ENCODE measurements at regions not wholly inside any gene's neighbourhood (a gene's known extent, or its start where the extent isn't known, plus 50 kb on each side); places are given as distances from the start of the nearest gene placed in this dataset.

DNA sequence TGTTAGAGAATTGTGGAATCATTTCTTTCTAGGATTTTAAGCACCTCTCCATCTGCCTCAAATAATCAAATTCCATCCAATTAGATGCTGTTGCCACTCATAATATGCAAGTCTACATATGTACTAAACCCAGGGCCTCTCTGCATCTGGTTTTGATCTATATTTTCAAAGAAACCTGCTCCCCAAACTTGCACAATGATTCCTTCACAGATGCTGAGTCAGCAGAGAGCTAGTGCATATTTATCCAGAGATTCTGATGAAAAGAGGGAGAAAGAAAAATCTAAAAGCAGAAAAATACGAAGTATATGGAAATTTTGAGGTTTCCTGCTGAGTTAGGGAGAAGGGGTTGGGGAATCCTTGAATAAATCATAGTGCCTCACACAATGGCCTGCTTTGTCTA is 235.1 kb upstream of the RBFOX1 start:
- H3K9me3 Mint-ChIP-seq = peaks cover 16% of the 10 kb centered on the region
- H3K27me3 Mint-ChIP-seq = no peaks in the 10 kb centered on the region
- no peaks in the 10 kb centered on the region for H3K36me3 Mint-ChIP-seq (ENCODE audit: low read depth)
- no peak overlapping the region for H3K4me3 Mint-ChIP-seq
- ATAC-seq (replicated peaks) = no peak
- no peak overlapping the region for H3K27ac Mint-ChIP-seq
- no peaks in the 10 kb centered on the region for H3K4me1 Mint-ChIP-seq

DNA sequence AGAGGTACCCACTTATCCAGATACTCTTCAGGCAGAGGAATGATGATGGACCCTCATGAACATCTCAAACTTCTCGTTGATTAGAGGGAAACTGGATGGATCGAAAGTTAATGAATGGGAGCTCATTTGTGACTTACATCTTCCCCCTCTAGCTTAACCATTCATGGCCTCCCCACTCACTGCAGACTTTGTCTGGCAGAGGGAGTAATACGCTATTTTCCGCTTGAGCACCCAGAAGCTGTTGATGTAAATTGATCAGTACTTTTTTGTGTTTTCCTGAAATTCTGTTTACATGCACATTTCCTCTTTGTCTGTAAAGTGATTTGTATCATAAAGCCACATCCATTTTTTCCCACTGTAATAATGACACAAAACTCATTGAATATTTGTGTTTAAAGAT is 239.1 kb upstream of the RBFOX1 start:
- ATAC-seq (replicated peaks) = no peak
- Mint-ChIP-seq H3K27me3 (no peaks in the 10 kb centered on the region), H3K9me3 (peaks cover 15% of the 10 kb centered on the region), H3K36me3 (ENCODE audit: low read depth) (no peaks in the 10 kb centered on the region), H3K4me3 (no peak overlapping the region), H3K27ac (no peak overlapping the region), H3K4me1 (no peaks in the 10 kb centered on the region)

DNA sequence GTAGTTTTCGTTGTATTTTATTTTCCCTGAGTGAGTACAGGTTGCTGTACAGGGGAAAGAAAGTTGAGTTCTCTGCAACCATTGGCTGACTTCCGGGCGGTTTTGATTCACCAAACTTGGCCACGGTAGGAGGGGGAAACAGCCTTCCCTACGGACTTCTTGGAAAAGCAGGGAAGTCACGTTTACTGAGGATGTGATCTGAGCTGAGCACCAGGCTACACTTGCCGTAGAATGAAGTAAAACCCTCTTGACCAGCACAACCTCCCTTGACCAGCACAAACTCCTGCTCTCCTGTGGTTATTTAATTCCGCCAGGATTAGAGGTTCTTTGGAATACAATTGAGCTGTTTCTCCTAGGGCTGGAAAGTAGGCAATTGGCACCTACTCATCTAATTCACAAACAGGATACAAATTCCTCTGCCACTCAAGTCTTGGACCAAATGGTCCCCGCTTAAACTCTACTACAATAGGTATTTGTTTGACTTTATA is 242.0 kb upstream of the RBFOX1 start:
- ATAC-seq (replicated peaks) = no peak
- Mint-ChIP-seq H3K36me3 (ENCODE audit: low read depth) (no peaks in the 10 kb centered on the region), H3K4me3 (no peak overlapping the region), H3K27ac (no peak overlapping the region), H3K4me1 (no peaks in the 10 kb centered on the region), H3K27me3 (no peaks in the 10 kb centered on the region), H3K9me3 (peaks cover 16% of the 10 kb centered on the region)

DNA sequence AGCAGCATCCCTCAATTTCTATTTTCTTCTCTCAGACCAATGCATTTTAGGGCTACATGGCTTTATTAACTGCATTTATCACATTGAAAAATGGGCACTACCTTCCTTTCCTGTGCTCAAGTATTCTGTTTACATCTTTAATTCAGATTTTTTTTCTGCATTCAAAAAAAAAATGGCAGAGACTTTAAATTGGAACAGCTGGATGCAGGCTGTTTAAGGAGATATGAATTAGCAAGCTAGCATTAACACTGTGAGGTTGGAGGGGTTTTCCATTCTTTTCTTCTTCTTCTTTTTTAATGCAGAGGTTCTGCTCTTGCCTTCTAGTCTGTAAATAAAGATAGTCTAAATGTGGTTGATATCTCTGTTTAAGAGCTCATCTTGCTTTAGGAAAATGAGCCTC is 242.9 kb upstream of the RBFOX1 start:
- H3K27ac Mint-ChIP-seq = no peak overlapping the region
- ATAC-seq (replicated peaks) = no peak
- no peaks in the 10 kb centered on the region for H3K4me1 Mint-ChIP-seq
- no peak overlapping the region for H3K4me3 Mint-ChIP-seq
- no peaks in the 10 kb centered on the region for H3K27me3 Mint-ChIP-seq
- peaks cover 18% of the 10 kb centered on the region for H3K9me3 Mint-ChIP-seq
- no peaks in the 10 kb centered on the region for H3K36me3 Mint-ChIP-seq (ENCODE audit: low read depth)

DNA sequence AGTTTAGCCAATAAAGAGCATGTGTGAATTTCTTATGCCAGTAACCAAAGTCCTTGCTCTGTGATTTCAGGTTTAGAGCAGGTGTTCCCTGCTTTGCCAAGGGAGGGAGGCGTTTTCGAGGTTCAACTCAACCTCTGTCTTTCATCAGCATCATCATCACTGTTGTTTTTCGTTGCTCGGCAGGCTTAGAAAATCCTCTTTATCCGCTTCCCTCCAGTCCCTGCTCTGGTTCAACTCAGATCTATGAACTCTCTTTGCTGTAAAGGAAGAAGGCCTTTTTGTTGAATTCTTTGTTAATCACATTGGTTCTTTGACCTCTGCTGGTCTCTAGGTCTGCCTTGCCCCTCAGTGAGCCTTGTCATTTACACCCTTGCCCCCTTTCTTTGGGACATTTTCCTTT is 243.9 kb upstream of the RBFOX1 start:
- Mint-ChIP-seq H3K36me3 (ENCODE audit: low read depth) (no peaks in the 10 kb centered on the region), H3K9me3 (peaks cover 19% of the 10 kb centered on the region), H3K27ac (no peak overlapping the region), H3K4me3 (no peak overlapping the region), H3K27me3 (no peaks in the 10 kb centered on the region), H3K4me1 (no peaks in the 10 kb centered on the region)
- ATAC-seq (replicated peaks) = no peak

DNA sequence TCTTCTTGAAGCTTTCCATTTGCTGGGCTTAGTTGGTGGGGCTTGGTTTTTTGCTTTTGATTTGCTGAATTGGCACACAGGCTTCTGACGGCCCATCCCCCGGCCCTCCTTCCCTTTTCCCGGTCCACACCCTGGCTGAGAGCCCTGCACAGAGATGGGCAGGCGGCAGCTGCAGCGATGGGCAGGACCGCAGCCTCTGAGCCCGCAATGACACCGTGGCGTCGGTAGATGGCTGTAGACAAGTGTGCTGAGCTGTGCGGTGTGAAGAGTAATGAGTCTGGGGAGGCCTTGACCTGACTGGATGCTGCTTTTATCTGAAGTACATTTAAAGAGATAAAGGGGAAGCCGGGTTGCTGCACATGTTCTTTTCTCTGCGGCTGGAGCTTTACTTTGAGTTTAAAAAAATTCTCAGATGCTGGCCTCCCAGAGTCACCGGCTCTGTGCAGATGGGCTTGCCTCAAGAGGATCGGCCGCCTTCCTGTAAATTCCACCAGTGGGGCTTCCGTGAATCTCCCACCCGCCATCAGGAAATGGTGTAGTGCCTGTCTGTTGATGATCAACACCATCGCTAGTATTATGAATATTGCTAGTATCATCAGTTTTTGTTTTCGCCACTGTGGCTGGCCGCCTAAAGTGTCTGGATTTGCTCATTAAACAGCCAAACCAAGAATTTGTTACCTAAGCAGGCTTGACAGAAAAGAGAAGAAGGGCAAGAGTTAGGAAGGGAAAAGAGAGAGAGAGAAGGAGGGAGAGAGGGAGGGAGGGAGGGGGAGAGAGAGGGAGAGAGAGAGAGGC is 245.6 kb upstream of the RBFOX1 start:
- peaks cover 17% of the 10 kb centered on the region for H3K9me3 Mint-ChIP-seq
- no peaks in the 10 kb centered on the region for H3K4me1 Mint-ChIP-seq
- ATAC-seq (replicated peaks) = no peak
- H3K27ac Mint-ChIP-seq = no peak overlapping the region
- no peaks in the 10 kb centered on the region for H3K27me3 Mint-ChIP-seq
- no peak overlapping the region for H3K4me3 Mint-ChIP-seq
- no peaks in the 10 kb centered on the region for H3K36me3 Mint-ChIP-seq (ENCODE audit: low read depth)

DNA sequence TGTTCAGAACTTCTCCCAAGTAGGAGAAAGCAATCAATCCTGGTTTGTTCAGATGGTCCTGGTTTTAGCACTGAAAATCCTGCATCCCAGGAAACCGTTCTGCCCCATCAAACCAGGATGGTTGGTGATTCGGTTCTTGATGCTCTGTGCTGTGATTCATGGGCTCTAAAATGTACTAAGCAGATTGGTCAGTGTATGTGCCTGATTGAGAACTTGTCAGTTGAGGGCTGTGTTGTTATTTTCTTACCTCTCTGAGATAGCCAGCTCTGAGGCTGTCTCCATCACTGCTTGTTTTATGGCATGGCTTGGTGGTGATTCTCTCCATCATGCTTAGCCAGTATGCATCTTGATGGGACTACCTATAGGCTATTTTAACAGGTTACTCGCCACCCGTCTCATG is 246.9 kb upstream of the RBFOX1 start:
- Mint-ChIP-seq H3K36me3 (ENCODE audit: low read depth) (no peaks in the 10 kb centered on the region), H3K27ac (no peak overlapping the region), H3K27me3 (no peaks in the 10 kb centered on the region), H3K4me1 (no peaks in the 10 kb centered on the region), H3K4me3 (no peak overlapping the region), H3K9me3 (peaks cover 17% of the 10 kb centered on the region)
- ATAC-seq (replicated peaks) = no peak

DNA sequence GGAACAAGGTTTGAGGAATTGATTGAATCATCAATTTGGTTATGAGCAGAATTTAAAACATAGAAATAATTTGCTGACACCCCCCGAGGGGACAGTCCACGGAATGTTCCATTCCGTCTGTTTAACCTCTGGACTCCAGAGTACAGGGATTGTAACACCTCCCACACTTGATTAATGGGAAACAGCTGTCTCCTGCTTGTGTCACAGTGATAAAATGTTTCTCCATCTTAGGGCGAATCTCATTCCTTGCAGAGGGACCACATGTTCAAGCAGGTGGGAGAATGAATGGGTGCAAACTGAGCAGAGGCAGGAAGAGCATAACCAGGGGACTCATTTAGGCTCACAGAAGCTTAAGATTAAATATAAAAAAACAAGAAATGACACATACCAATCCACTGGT is 249.5 kb upstream of the RBFOX1 start:
- Mint-ChIP-seq H3K4me3 (no peak overlapping the region), H3K36me3 (ENCODE audit: low read depth) (no peaks in the 10 kb centered on the region), H3K4me1 (no peaks in the 10 kb centered on the region), H3K9me3 (peaks cover 17% of the 10 kb centered on the region), H3K27me3 (no peaks in the 10 kb centered on the region), H3K27ac (no peak overlapping the region)
- ATAC-seq (replicated peaks) = no peak

DNA sequence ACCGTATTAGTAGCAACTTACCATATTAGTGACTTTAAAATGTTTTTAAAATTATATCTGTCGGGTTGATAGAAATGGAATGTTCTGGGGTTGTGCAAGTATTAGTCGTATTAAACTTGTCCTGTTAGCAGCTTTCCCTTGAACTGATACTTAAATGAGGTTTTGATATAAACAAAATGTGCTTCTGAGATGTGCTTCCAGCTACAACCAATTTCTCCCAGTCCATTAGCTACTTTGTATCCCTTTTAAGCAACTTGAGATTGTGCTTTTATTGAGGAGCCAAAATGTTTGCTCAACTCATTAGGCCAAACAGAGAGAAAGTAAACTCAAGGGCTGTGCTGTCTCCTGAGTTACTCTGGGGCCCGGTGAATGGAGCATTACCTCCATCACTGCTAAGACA is 255.0 kb upstream of the RBFOX1 start:
- Mint-ChIP-seq H3K4me3 (no peak overlapping the region), H3K9me3 (peaks cover 29% of the 10 kb centered on the region), H3K36me3 (ENCODE audit: low read depth) (no peaks in the 10 kb centered on the region), H3K27me3 (no peaks in the 10 kb centered on the region), H3K4me1 (no peaks in the 10 kb centered on the region), H3K27ac (no peak overlapping the region)
- no peak for ATAC-seq (replicated peaks)

DNA sequence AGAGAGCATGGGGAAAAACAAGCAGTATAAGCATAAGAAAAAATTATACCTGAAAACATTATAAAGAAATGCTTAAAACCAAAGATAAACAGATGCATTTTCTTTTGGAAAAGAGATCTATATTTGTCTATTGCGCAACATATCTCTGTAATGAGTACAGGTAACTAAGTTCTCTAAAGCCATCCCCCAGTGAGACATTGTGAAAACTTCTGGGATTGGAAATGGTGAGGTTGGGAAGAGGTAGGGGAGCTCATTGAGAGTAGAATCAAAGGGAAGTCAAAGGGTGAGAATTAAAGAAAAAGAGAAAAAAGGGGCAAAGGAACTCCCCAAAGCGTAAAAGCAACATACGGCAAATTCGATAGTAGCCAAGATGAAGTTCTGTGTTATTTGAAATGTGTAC is 257.9 kb upstream of the RBFOX1 start:
- no peaks in the 10 kb centered on the region for H3K36me3 Mint-ChIP-seq (ENCODE audit: low read depth)
- no peaks in the 10 kb centered on the region for H3K4me1 Mint-ChIP-seq
- no peak overlapping the region for H3K27ac Mint-ChIP-seq
- no peak for ATAC-seq (replicated peaks)
- peaks cover 36% of the 10 kb centered on the region for H3K9me3 Mint-ChIP-seq
- no peaks in the 10 kb centered on the region for H3K27me3 Mint-ChIP-seq
- no peak overlapping the region for H3K4me3 Mint-ChIP-seq

DNA sequence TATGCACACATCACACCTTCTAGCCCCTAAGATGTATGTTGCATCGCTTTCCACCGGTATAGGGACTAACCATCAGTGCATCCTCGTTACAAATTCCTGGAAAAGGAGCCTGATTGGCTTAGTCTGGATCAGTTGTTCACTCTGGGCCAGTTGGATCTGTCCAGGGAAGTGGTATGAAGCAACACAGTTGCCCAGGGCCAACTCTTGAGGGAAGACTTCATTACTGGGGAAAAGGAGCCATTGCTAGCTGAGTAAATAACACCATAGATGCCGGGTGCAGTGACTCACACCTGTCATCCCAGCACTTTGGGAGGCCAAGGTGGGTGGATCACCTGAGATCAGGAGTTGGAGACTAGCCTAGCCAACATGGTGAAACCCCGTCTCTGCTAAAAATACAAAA is 275.2 kb upstream of the RBFOX1 start:
- peaks cover 31% of the 10 kb centered on the region for H3K9me3 Mint-ChIP-seq
- H3K27ac Mint-ChIP-seq = no peak overlapping the region
- H3K4me1 Mint-ChIP-seq = no peaks in the 10 kb centered on the region
- H3K27me3 Mint-ChIP-seq = no peaks in the 10 kb centered on the region
- H3K4me3 Mint-ChIP-seq = no peak overlapping the region
- no peaks in the 10 kb centered on the region for H3K36me3 Mint-ChIP-seq (ENCODE audit: low read depth)
- no peak for ATAC-seq (replicated peaks)

DNA sequence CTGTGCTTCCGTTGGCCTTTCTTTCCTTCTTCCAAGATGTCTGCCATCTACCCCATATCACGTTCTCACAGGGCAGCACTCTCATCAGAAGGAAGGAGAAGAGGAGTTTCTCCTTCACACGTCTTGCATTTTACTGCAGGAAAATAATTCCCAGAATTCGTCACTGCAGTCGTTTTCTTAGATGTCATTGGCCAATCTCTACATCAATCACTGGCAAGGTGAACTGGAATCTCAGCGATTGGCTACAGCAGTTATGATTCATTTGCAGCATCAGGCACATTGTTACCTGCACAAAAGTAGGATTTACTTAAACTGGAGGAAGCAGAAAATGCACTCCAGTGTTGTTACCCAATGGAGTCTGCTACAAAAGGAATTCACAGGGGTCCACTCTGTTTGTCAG is 277.2 kb upstream of the RBFOX1 start:
- peaks cover 33% of the 10 kb centered on the region for H3K9me3 Mint-ChIP-seq
- H3K36me3 Mint-ChIP-seq (ENCODE audit: low read depth) = no peaks in the 10 kb centered on the region

DNA sequence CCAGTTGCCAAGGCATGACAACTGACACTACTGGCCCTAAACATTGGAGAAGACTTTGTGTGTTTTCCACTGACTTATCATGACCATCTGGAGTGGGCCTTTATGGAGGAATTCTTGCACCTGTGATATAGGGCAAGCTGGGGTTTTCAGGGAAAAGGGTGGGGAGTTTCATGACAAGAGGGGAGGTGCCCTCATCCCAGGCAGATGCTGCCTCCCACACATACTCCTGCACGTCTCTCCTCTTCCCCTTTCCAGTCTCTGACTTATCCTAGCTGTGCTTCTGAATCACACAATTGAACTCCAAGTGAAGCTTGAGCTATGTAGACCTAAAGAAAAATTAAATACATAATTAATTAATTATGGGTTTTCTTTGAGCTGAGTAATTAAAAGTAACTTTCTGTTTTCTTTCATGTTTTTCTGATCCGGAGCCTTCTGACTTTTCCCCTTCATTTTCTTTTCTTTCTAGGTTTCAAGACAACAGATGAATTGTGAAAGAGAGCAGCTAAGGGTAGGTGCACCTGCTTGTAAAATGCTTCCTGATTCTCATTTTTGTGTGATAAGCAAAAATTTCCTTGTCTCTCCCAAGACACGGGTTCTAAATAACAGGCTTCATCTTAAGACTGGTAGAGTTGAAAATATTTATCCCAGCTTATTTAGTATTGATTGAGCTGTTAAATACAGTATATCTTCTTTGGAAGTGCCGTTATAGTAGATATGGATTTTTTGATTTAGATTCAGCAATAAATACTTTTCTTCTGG is 280.9 kb upstream of the RBFOX1 start:
- Mint-ChIP-seq H3K27me3 (no peaks in the 10 kb centered on the region), H3K9me3 (peaks cover 34% of the 10 kb centered on the region), H3K4me1 (no peaks in the 10 kb centered on the region), H3K36me3 (ENCODE audit: low read depth) (no peaks in the 10 kb centered on the region), H3K4me3 (no peak overlapping the region), H3K27ac (no peak overlapping the region)
- ATAC-seq (replicated peaks) = no peak

More for the DNA sequence above, 277.2 kb upstream of the RBFOX1 start:
- no peaks in the 10 kb centered on the region for H3K4me1 Mint-ChIP-seq
- no peaks in the 10 kb centered on the region for H3K27me3 Mint-ChIP-seq
- H3K4me3 Mint-ChIP-seq = no peak overlapping the region
- no peak for ATAC-seq (replicated peaks)
- H3K27ac Mint-ChIP-seq = no peak overlapping the region

DNA sequence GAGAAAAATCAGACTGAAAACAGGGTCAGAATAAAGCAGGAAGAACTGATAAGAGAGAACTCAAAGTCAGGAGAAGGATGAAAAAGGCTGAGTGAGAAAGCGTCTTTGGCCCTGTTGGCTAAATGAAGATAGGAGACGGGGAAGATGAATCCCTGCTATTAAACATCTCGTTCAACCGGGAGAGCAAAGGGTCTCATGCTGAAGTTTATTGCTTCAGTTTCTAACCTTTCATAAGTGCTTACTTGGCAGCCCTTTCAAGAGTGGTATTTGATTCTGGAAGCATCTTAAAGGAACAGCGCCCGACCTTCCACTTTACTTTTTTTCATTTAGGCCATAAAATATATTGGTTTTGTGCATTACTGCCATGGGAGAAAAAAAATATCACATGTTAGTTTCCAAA is 288.3 kb upstream of the RBFOX1 start:
- H3K36me3 Mint-ChIP-seq (ENCODE audit: low read depth) = no peaks in the 10 kb centered on the region
- no peak overlapping the region for H3K27ac Mint-ChIP-seq
- peaks cover 28% of the 10 kb centered on the region for H3K9me3 Mint-ChIP-seq
- H3K4me1 Mint-ChIP-seq = no peaks in the 10 kb centered on the region
- H3K4me3 Mint-ChIP-seq = no peak overlapping the region
- ATAC-seq (replicated peaks) = no peak
- H3K27me3 Mint-ChIP-seq = no peaks in the 10 kb centered on the region

DNA sequence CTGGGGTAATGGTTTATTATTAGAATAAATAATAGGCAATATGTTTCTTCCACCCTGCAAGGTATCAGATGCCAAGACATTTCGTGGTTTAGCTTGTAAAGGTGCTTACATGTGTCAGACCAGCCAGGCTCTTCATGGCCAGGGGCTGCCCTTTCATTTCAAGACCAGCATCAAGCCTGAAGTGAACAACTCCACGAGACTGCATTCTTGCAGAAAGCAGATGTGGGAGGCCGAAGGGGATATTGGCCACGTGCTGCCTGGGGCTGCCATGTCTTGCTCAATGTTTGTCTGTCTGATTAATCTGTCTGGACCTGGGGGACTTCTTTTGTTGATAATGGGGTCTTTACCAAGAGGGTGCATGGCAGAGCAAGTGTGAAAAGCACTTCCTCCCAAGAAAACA is 294.2 kb upstream of the RBFOX1 start:
- Mint-ChIP-seq H3K4me3 (no peak overlapping the region), H3K9me3 (peaks cover 9% of the 10 kb centered on the region), H3K27me3 (no peaks in the 10 kb centered on the region), H3K27ac (no peak overlapping the region), H3K36me3 (ENCODE audit: low read depth) (no peaks in the 10 kb centered on the region), H3K4me1 (no peaks in the 10 kb centered on the region)
- ATAC-seq (replicated peaks) = no peak
